RWPE1 (cell line): ENCODE measurements at regions not wholly inside any gene's neighbourhood (a gene's known extent, or its start where the extent isn't known, plus 50 kb on each side); places are given as distances from the start of the nearest gene placed in this dataset.

Experiments used
- CTCF ChIA-PET: fragments of 350-600 bp; sonication (Branson Sonifier 250); formaldehyde crosslinking; extraction: SDS; loops from one replicate; lab custom pipeline; 2021; lab: Yijun Ruan, JAX
- POLR2A ChIA-PET: fragments of 400-600 bp; formaldehyde crosslinking; extraction: SDS; loops from one replicate; lab custom pipeline; 2020; ENCODE audit warnings: antibody characterized with exemption; ENCODE audit not compliant: low non-redundant PET; lab: Yijun Ruan, JAX
- DNase-seq: peaks from one replicate; pipeline ENCODE4 v3.0.0; 2012; ENCODE audit warnings: low spot score
- H3K27ac ChIP-seq: fragments of 450-650 bp; 2 replicates; pipeline ENCODE4 v1.5.1; 2017
- CTCF ChIP-seq: fragments of 450-650 bp; conservative IDR thresholded peaks from 2 replicates; pipeline ENCODE4 v1.5.1; 2017; ENCODE audit warnings: low read depth, mild to moderate bottlenecking

- TF ChIP-seq CTCF, result no peak
- no peak overlapping the region for H3K27ac ChIP-seq
- DNase-seq, result no peak
- ChIA-PET POLR2A (no interaction called here), CTCF (interaction anchor here (1.6 kb wide), 1 partner anchor 11 kb away, joined by 4 read pairs; no protein-coding TSS in a partner anchor)
Measured at GRCh38 chrX:130550351-130550750, 148.6 kb downstream of the RBMX2 start.

GRCh38 chrX:130552444-130553073 is 150.8 kb downstream of the RBMX2 start:
- ChIA-PET POLR2A (no interaction called here), CTCF (no interaction called here)
- DNase-seq, result no peak

GRCh38 chrX:130555341-130555740 is 153.6 kb downstream of the RBMX2 start:
- H3K27ac ChIP-seq, result no peak overlapping the region
- CTCF ChIA-PET, result no interaction called here
- TF ChIP-seq CTCF, result no peak
- POLR2A ChIA-PET, result no interaction called here
- DNase-seq, result no peak

More at GRCh38 chrX:130552444-130553073, 150.8 kb downstream of the RBMX2 start:
- H3K27ac ChIP-seq, result no peak overlapping the region
- no peak for TF ChIP-seq CTCF

- ChIA-PET CTCF (interaction anchor here (1.1 kb wide), 1 partner anchor 11 kb away, joined by 3 read pairs; no protein-coding TSS in a partner anchor), POLR2A (no interaction called here)
- DNase-seq, result no peak
- no peak overlapping the region for H3K27ac ChIP-seq
- TF ChIP-seq CTCF, result no peak
Measured at GRCh38 chrX:130555757-130556156, 154.0 kb downstream of the RBMX2 start.

- no peak for DNase-seq
- TF ChIP-seq CTCF, result no peak
- POLR2A ChIA-PET, result no interaction called here
- CTCF ChIA-PET, result interaction anchor here (1.1 kb wide), 1 partner anchor 10 kb away, joined by 3 read pairs; no protein-coding TSS in a partner anchor
- H3K27ac ChIP-seq, result no peak overlapping the region
Measured at GRCh38 chrX:130556951-130557350, 155.2 kb downstream of the RBMX2 start.

GRCh38 chrX:130560544-130560943 is 158.8 kb downstream of the RBMX2 start:
- DNase-seq, result no peak
- TF ChIP-seq CTCF, result no peak
- CTCF ChIA-PET, result no interaction called here

More at GRCh38 chrX:130560544-130560943, 158.8 kb downstream of the RBMX2 start:
- POLR2A ChIA-PET, result no interaction called here
- H3K27ac ChIP-seq, result no peak overlapping the region
